ENCODE measurements at regions not wholly inside any gene's neighbourhood (a gene's known extent, or its start where the extent isn't known, plus 50 kb on each side); places are given as distances from the start of the nearest gene placed in this dataset.

DNA sequence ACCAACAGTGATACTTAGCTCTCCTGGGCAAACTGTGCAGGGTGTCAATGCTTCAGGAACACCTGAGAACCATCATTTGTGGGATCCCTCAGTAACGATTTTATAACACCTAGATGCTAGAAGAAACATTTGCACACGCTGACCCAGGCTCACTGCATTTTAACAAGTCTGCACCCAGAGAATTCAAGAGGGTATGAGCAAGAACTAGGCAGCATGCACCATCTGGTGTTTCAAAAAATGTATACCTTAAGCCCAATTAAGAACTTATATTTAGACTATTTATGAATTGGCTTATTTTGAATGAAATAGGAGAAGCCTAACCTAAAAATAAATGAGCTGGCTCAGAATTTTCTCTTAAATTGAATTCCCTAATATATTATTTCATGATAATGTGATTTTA, 400.5 kb downstream of the GPATCH2 start:
- TF ChIP-seq, protein P1, sequence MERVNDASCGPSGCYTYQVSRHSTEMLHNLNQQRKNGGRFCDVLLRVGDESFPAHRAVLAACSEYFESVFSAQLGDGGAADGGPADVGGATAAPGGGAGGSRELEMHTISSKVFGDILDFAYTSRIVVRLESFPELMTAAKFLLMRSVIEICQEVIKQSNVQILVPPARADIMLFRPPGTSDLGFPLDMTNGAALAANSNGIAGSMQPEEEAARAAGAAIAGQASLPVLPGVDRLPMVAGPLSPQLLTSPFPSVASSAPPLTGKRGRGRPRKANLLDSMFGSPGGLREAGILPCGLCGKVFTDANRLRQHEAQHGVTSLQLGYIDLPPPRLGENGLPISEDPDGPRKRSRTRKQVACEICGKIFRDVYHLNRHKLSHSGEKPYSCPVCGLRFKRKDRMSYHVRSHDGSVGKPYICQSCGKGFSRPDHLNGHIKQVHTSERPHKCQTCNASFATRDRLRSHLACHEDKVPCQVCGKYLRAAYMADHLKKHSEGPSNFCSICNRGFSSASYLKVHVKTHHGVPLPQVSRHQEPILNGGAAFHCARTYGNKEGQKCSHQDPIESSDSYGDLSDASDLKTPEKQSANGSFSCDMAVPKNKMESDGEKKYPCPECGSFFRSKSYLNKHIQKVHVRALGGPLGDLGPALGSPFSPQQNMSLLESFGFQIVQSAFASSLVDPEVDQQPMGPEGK (CRISPR knock-in tag; IDR thresholded peaks at IDR 0.05; ENCODE audit: borderline replicate concordance), result no peak
- TF ChIP-seq ZNF565 (CRISPR knock-in tag; conservative IDR thresholded peaks at IDR 0.05; ENCODE audit: low read depth) (no peak), ZFP3 (CRISPR knock-in tag; IDR thresholded peaks at IDR 0.05) (no peak), SNAI2 (CRISPR knock-in tag; IDR thresholded peaks at IDR 0.05) (no peak), ZNF70 (CRISPR knock-in tag; IDR thresholded peaks at IDR 0.05) (no peak), TSHZ2 (CRISPR knock-in tag; IDR thresholded peaks at IDR 0.05) (no peak), OSR1 (CRISPR knock-in tag; IDR thresholded peaks at IDR 0.05) (no peak), GLIS3 (CRISPR knock-in tag; IDR thresholded peaks at IDR 0.05) (no peak)

Data from SK-N-SH treated with all-trans-retinoic acid at 6 μM for 48 hours (cell line).